IMR-90 (cell line): ENCODE measurements at regions not wholly inside any gene's neighbourhood (a gene's known extent, or its start where the extent isn't known, plus 50 kb on each side); places are given as distances from the start of the nearest gene placed in this dataset.

Experiments
- ATAC-seq: fragments of 200-7000 bp; cut with Tn5 transposase; 2 replicates; pipeline ENCODE4 v1.9.1; 2020; ENCODE audit warnings: low read depth, mild to moderate bottlenecking, moderate library complexity
- BruUV-seq: library from RNA; stranded (reverse); fragments of 400-500 nt; replicated peaks from 2 replicates; lab custom pipeline; 2021; lab: Mats Ljungman, UMichigan
- CTCF ChIA-PET: fragments of 300-600 bp; formaldehyde crosslinking; extraction: SDS; loops from one replicate; lab custom pipeline; 2021; ENCODE audit warnings: antibody characterized with exemption; lab: Yijun Ruan, JAX
- POLR2A ChIA-PET: fragments of 300-600 bp; sonication (Branson Sonifier 250); formaldehyde crosslinking; loops from one replicate; lab custom pipeline; 2022; ENCODE audit warnings: antibody characterized with exemption; ENCODE audit not compliant: unreplicated experiment; lab: Charles Lee
- DNase-seq: peaks from one replicate; pipeline ENCODE4 v3.0.0; 2013
- H2AFZ ChIP-seq: replicated peaks from 2 replicates; pipeline ENCODE3; 2013; ENCODE audit warnings: low read length, mild to moderate bottlenecking; ENCODE audit not compliant: poor library complexity
- H2AK5ac ChIP-seq: 2 replicates; pipeline ENCODE4 v1.6.1; 2013; ENCODE audit warnings: low read depth, low read length, inconsistent platforms
- H2AK9ac ChIP-seq: replicated peaks from 2 replicates; pipeline ENCODE3; 2013; ENCODE audit warnings: mild to moderate bottlenecking, low read depth, low read length, moderate library complexity; ENCODE audit not compliant: poor library complexity
- H2BK120ac ChIP-seq: 2 replicates; pipeline ENCODE4 v1.6.1; 2013; ENCODE audit warnings: low read depth, low read length, inconsistent platforms
- H2BK15ac ChIP-seq: 3 replicates; pipeline ENCODE4 v1.6.1; 2013; ENCODE audit warnings: low read depth, low read length, inconsistent platforms
- H2BK20ac ChIP-seq: 2 replicates; pipeline ENCODE4 v1.6.1; 2013; ENCODE audit warnings: low read depth, mild to moderate bottlenecking, inconsistent platforms, low read length, moderate library complexity
- H2BK5ac ChIP-seq: 2 replicates; pipeline ENCODE4 v1.6.1; 2013; ENCODE audit warnings: mild to moderate bottlenecking, low read depth, low read length, inconsistent platforms; ENCODE audit not compliant: poor library complexity, severe bottlenecking
- H3K14ac ChIP-seq: replicated peaks from 2 replicates; pipeline ENCODE4 v1.6.1; 2013; ENCODE audit warnings: low read depth, low read length, inconsistent platforms
- H3K18ac ChIP-seq: 2 replicates; pipeline ENCODE4 v1.6.1; 2013; ENCODE audit warnings: low read depth, low read length, control low read depth
- H3K23ac ChIP-seq: 2 replicates; pipeline ENCODE4 v1.6.1; 2013; ENCODE audit warnings: low read depth, low read length, inconsistent platforms
- H3K27ac ChIP-seq: 2 replicates; pipeline ENCODE4 v1.5.1; 2013; ENCODE audit warnings: mild to moderate bottlenecking, control low read depth, low read length; ENCODE audit not compliant: insufficient read depth
- H3K27me3 ChIP-seq: 2 replicates; pipeline ENCODE4 v1.6.1; 2013; ENCODE audit warnings: low read length; ENCODE audit not compliant: control insufficient read depth, insufficient read depth
- H3K36me3 ChIP-seq: 2 replicates; pipeline ENCODE4 v1.6.1; 2013; ENCODE audit warnings: low read length, mixed read lengths; ENCODE audit not compliant: control insufficient read depth, insufficient read depth
- H3K4ac ChIP-seq: 2 replicates; pipeline ENCODE4 v1.6.1; 2013; ENCODE audit warnings: low read depth, low read length, inconsistent platforms
- H3K4me1 ChIP-seq: 2 replicates; pipeline ENCODE4 v1.6.1; 2013; ENCODE audit warnings: low read length, mixed read lengths; ENCODE audit not compliant: control insufficient read depth, insufficient read depth
- H3K4me2 ChIP-seq: 2 replicates; pipeline ENCODE4 v1.6.1; 2013; ENCODE audit warnings: low read depth, mild to moderate bottlenecking, control low read depth, low read length, moderate library complexity
- H3K4me3 ChIP-seq: 2 replicates; pipeline ENCODE4 v1.5.1; 2013; ENCODE audit warnings: low read depth, mild to moderate bottlenecking, control low read depth, low read length, moderate library complexity; ENCODE audit not compliant: insufficient read depth
- H3K56ac ChIP-seq: 2 replicates; pipeline ENCODE4 v1.6.1; 2013; ENCODE audit warnings: low read length, inconsistent platforms; ENCODE audit not compliant: insufficient read depth; ENCODE audit errors: extremely low read depth
- H3K79me1 ChIP-seq, 2 experiments: 2 replicates each; pipeline ENCODE4 v1.6.1; 2013; ENCODE audit warnings: low read length in 2 of 2, inconsistent platforms in 1 of 2, low read depth in 1 of 2
- H3K9ac ChIP-seq: 2 replicates; pipeline ENCODE4 v1.6.1; 2013; ENCODE audit warnings: low read depth, low read length, control low read depth
- H3K9me1 ChIP-seq: 2 replicates; pipeline ENCODE4 v1.6.1; 2013; ENCODE audit warnings: low read length, inconsistent platforms; ENCODE audit not compliant: insufficient read depth
- H3K9me3 ChIP-seq: 2 replicates; pipeline ENCODE4 v1.6.1; 2013; ENCODE audit warnings: low read length; ENCODE audit not compliant: control insufficient read depth, insufficient read depth
- H4K20me1 ChIP-seq: 2 replicates; pipeline ENCODE4 v1.6.1; 2013; ENCODE audit warnings: low read length, inconsistent platforms; ENCODE audit not compliant: insufficient read depth
- H4K5ac ChIP-seq: 2 replicates; pipeline ENCODE4 v1.6.1; 2013; ENCODE audit warnings: mild to moderate bottlenecking, low read depth, low read length, control low read depth
- H4K8ac ChIP-seq, 2 experiments: 2 replicates each; pipeline ENCODE4 v1.6.1; 2013; ENCODE audit warnings: low read depth in 2 of 2, low read length in 2 of 2, control low read depth in 1 of 2, inconsistent platforms in 1 of 2
- H4K91ac ChIP-seq: 2 replicates; pipeline ENCODE4 v1.6.1; 2013; ENCODE audit warnings: low read depth, low read length, inconsistent platforms; ENCODE audit not compliant: insufficient read depth
- CEBPB ChIP-seq: IDR thresholded peaks from 2 replicates; pipeline ENCODE4 v1.6.1; 2012; ENCODE audit warnings: low read depth, low read length, improper control_type of control experiment
- CHD1 ChIP-seq: IDR thresholded peaks from 2 replicates; pipeline ENCODE4 v1.6.1; 2012; ENCODE audit warnings: low read depth, low read length, improper control_type of control experiment
- MAFK ChIP-seq: IDR thresholded peaks from 2 replicates; pipeline ENCODE4 v1.6.1; 2012; ENCODE audit warnings: low read depth, low read length, improper control_type of control experiment
- MXI1 ChIP-seq: IDR thresholded peaks from 2 replicates; pipeline ENCODE4 v1.6.1; 2012; ENCODE audit warnings: low read depth, mild to moderate bottlenecking, low read length, moderate library complexity, borderline replicate concordance
- NFE2L2 ChIP-seq: fragments of 150-350 bp; IDR thresholded peaks from 2 replicates; pipeline ENCODE4 v1.6.1; 2016; ENCODE audit warnings: low read depth, mild to moderate bottlenecking, low read length
- USF2 ChIP-seq: fragments of 150-350 bp; IDR thresholded peaks from 2 replicates; pipeline ENCODE4 v1.6.1; 2017; ENCODE audit warnings: mild to moderate bottlenecking, antibody characterized with exemption, low read length, low read depth
- WGBS, 2 experiments: methylation state at CpG; one replicate each; pipeline versions ENCODE4 v1.1.5 to v1.1.7; 2013; ENCODE audit warnings: missing lambda C conversion rate in 2 of 2; ENCODE audit not compliant: insufficient read length in 1 of 2; ENCODE audit errors: extremely low coverage in 2 of 2; 5-methylcytosine and 5-hydroxymethylcytosine counted together
- dilution Hi-C: fragments of 300-500 bp; cut with HindIII; formaldehyde crosslinking; loops from one replicate; pipeline ENCODE4 v1.14.3; 2018; ENCODE audit warnings: low sequenced_read_pairs; ENCODE audit not compliant: unreplicated experiment
- in situ Hi-C: fragments of 300-500 bp; cut with MboI; formaldehyde crosslinking; loops from 3 replicates; pipeline ENCODE4 v1.14.3; 2019; ENCODE audit warnings: low sequenced_read_pairs, inconsistent platforms, mixed read lengths
- intact Hi-C: fragments of 100-400 bp; cut with micrococcal nuclease; formaldehyde crosslinking; loops from 2 replicates; pipeline ENCODE4 v1.10.0; 2022
- TF ChIP-seq, protein P1 (sequence below): conservative IDR thresholded peaks from 2 replicates; pipeline ENCODE4 v1.5.1; 2012; ENCODE audit warnings: mild to moderate bottlenecking, low read depth, low read length, improper control_type of control experiment
- TF ChIP-seq, protein P2 (sequence below): fragments of 150-350 bp; IDR thresholded peaks from 2 replicates; pipeline ENCODE4 v1.6.1; 2016; ENCODE audit warnings: low read depth, mild to moderate bottlenecking, low read length, moderate library complexity, borderline replicate concordance

GRCh38 chr11:15728207-15728606, 613.5 kb downstream of the INSC start:
- intact Hi-C loops: no loop called here
- no peak overlapping the region for H2AK9ac ChIP-seq
- H2BK15ac ChIP-seq: no peak overlapping the region
- H3K27me3 ChIP-seq: 0 out of 2 replicates have a peak, but pooled peaks cover 2% of the 10 kb centered on the region
- H3K9ac ChIP-seq: no peak overlapping the region
- H3K14ac ChIP-seq: no peak overlapping the region
- peaks cover 5% of the 10 kb centered on the region for H3K9me1 ChIP-seq
- in situ Hi-C loops: no loop called here
- H2BK120ac ChIP-seq: no peak overlapping the region
- ATAC-seq (no peak), DNase-seq (no peak)
- H3K4me2 ChIP-seq: no peak overlapping the region
- no peaks in the 10 kb centered on the region for H4K20me1 ChIP-seq
- H3K4me3 ChIP-seq: no peak overlapping the region
- no peak overlapping the region for H3K56ac ChIP-seq
- BruUV-seq: no TSS peak
- H3K36me3 ChIP-seq: no peaks in the 10 kb centered on the region
- H4K5ac ChIP-seq: no peak overlapping the region
- no peak overlapping the region for H4K91ac ChIP-seq
- H4K8ac ChIP-seq: no peak overlapping the region
- no peaks in the 10 kb centered on the region for H3K9me3 ChIP-seq
- CTCF ChIA-PET: no interaction called here
- dilution Hi-C loops: no loop called here
- H2AFZ ChIP-seq: no peak overlapping the region
- POLR2A ChIA-PET: no interaction called here
- no CpG with 5 or more reads among the region's 1 CpG for WGBS, 2 experiments
- H2AK5ac ChIP-seq: no peak overlapping the region
- H2BK5ac ChIP-seq: no peak overlapping the region
- no peaks in the 10 kb centered on the region for H3K79me1 ChIP-seq
- H3K4me1 ChIP-seq: peaks cover 9% of the 10 kb centered on the region
- TF ChIP-seq CEBPB (no peak), CHD1 (no peak), NFE2L2 (no peak), MXI1 (no peak), USF2 (no peak), MAFK (no peak)
- TF ChIP-seq, protein P1, sequence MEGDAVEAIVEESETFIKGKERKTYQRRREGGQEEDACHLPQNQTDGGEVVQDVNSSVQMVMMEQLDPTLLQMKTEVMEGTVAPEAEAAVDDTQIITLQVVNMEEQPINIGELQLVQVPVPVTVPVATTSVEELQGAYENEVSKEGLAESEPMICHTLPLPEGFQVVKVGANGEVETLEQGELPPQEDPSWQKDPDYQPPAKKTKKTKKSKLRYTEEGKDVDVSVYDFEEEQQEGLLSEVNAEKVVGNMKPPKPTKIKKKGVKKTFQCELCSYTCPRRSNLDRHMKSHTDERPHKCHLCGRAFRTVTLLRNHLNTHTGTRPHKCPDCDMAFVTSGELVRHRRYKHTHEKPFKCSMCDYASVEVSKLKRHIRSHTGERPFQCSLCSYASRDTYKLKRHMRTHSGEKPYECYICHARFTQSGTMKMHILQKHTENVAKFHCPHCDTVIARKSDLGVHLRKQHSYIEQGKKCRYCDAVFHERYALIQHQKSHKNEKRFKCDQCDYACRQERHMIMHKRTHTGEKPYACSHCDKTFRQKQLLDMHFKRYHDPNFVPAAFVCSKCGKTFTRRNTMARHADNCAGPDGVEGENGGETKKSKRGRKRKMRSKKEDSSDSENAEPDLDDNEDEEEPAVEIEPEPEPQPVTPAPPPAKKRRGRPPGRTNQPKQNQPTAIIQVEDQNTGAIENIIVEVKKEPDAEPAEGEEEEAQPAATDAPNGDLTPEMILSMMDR: no peak
- TF ChIP-seq, protein P2, sequence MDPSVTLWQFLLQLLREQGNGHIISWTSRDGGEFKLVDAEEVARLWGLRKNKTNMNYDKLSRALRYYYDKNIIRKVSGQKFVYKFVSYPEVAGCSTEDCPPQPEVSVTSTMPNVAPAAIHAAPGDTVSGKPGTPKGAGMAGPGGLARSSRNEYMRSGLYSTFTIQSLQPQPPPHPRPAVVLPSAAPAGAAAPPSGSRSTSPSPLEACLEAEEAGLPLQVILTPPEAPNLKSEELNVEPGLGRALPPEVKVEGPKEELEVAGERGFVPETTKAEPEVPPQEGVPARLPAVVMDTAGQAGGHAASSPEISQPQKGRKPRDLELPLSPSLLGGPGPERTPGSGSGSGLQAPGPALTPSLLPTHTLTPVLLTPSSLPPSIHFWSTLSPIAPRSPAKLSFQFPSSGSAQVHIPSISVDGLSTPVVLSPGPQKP: no peak
- no peak overlapping the region for H3K27ac ChIP-seq
- H3K23ac ChIP-seq: no peak overlapping the region
- no peak overlapping the region for H3K4ac ChIP-seq
- no peak overlapping the region for H2BK20ac ChIP-seq
- H3K18ac ChIP-seq: no peak overlapping the region
